SU-DHL-6 (cell line): ENCODE measurements at regions not wholly inside any gene's neighbourhood (a gene's known extent, or its start where the extent isn't known, plus 50 kb on each side); places are given as distances from the start of the nearest gene placed in this dataset.

Experiments used
- H2AFZ ChIP-seq: fragments of 200-600 bp; sonication (generic); 2 replicates; pipeline ENCODE4 v1.6.1; 2014; ENCODE audit warnings: low read depth, mild to moderate bottlenecking, moderate library complexity, mixed read lengths, antibody characterized with exemption, low read length; ENCODE audit not compliant: severe bottlenecking
- H3F3A ChIP-seq: fragments of 200-600 bp; shearing (Covaris generic); 2 replicates; pipeline ENCODE4 v1.6.0; 2016; ENCODE audit warnings: antibody characterized with exemption, mild to moderate bottlenecking; ENCODE audit not compliant: insufficient read depth
- H3K27ac ChIP-seq: fragments of 200-600 bp; sonication (generic); 2 replicates; pipeline ENCODE4 v1.5.1; 2016; ENCODE audit warnings: low read depth, mild to moderate bottlenecking, low read length, moderate library complexity, mixed read lengths
- H3K27me3 ChIP-seq: fragments of 200-600 bp; sonication (generic), shearing (Covaris generic); 2 replicates; pipeline ENCODE4 v1.6.0; 2014; ENCODE audit warnings: mild to moderate bottlenecking, low read length
- H3K36me3 ChIP-seq: fragments of 200-600 bp; sonication (generic); 2 replicates; pipeline ENCODE4 v1.6.1; 2014; ENCODE audit warnings: mild to moderate bottlenecking, low read length, mixed read lengths
- H3K4me2 ChIP-seq: fragments of 300-600, 200-600 bp; shearing (Covaris generic), sonication (generic); 2 replicates; pipeline ENCODE4 v1.6.0; 2014; ENCODE audit warnings: low read length, low read depth, mild to moderate bottlenecking; ENCODE audit not compliant: poor library complexity, severe bottlenecking
- H3K4me3 ChIP-seq: fragments of 200-600 bp; sonication (generic); 2 replicates; pipeline ENCODE4 v1.5.1; 2014; ENCODE audit warnings: antibody characterized with exemption, low read length, mild to moderate bottlenecking, mixed read lengths; ENCODE audit not compliant: insufficient read depth, poor library complexity, severe bottlenecking
- H3K79me2 ChIP-seq: fragments of 200-600 bp; sonication (generic); 2 replicates; pipeline ENCODE4 v1.6.1; 2014; ENCODE audit warnings: mild to moderate bottlenecking, low read length, moderate library complexity; ENCODE audit not compliant: insufficient read depth
- H3K9ac ChIP-seq: fragments of 200-600 bp; sonication (generic); 2 replicates; pipeline ENCODE4 v1.7.0; 2014; ENCODE audit warnings: mild to moderate bottlenecking, low read length
- H3K9me2 ChIP-seq: fragments of 200-600 bp; sonication (generic); replicated peaks from 2 replicates; pipeline ENCODE4 v1.6.1; 2014; ENCODE audit warnings: low read length; ENCODE audit not compliant: insufficient read depth
- H3K9me3 ChIP-seq: fragments of 200-600 bp; sonication (generic); 2 replicates; pipeline ENCODE4 v1.6.1; 2014; ENCODE audit warnings: low read length, mixed read lengths; ENCODE audit not compliant: insufficient read depth
- H4K20me1 ChIP-seq: fragments of 200-600 bp; sonication (generic); 2 replicates; pipeline ENCODE4 v1.6.1; 2014; ENCODE audit warnings: low read depth, mild to moderate bottlenecking, antibody characterized with exemption, low read length, moderate library complexity, mixed read lengths
- CTCF ChIP-seq: fragments of 200-600 bp; sonication (generic); IDR thresholded peaks from one replicate; pipeline ENCODE4 v1.5.1; 2017; ENCODE audit warnings: antibody characterized with exemption, mild to moderate bottlenecking, low read length, moderate library complexity; ENCODE audit not compliant: insufficient read depth, poor library complexity, severe bottlenecking
- EZH2phosphoT487 ChIP-seq: fragments of 200-600 bp; sonication (generic), shearing (Covaris generic); conservative IDR thresholded peaks from 2 replicates; pipeline ENCODE4 v1.6.1; 2018; ENCODE audit warnings: mild to moderate bottlenecking, antibody characterized with exemption, low read length, moderate library complexity, mixed read lengths

- H3K27me3 ChIP-seq, result no peaks in the 10 kb centered on the region
- no peak overlapping the region for H3K27ac ChIP-seq
- no peaks in the 10 kb centered on the region for H3K36me3 ChIP-seq
- H3K4me3 ChIP-seq, result no peak overlapping the region
- no peak overlapping the region for H3K9ac ChIP-seq
- no peak overlapping the region for H2AFZ ChIP-seq
- TF ChIP-seq CTCF, result no peak
- H3F3A ChIP-seq, result no peaks in the 10 kb centered on the region
- no peaks in the 10 kb centered on the region for H3K9me3 ChIP-seq
- H3K4me2 ChIP-seq, result no peak overlapping the region
- no peaks in the 10 kb centered on the region for H3K9me2 ChIP-seq
- no peaks in the 10 kb centered on the region for H4K20me1 ChIP-seq
- H3K79me2 ChIP-seq, result no peaks in the 10 kb centered on the region
These were observed 541.4 kb downstream of the TCERG1L start for GRCh38 chr10:130770018-130770630.

- Histone ChIP-seq H3K79me2 (no peaks in the 10 kb centered on the region), H2AFZ (no peak overlapping the region), H3K27me3 (no peaks in the 10 kb centered on the region), H3K4me3 (no peak overlapping the region), H3K27ac (no peak overlapping the region), H3K9ac (no peak overlapping the region), H3K9me2 (no peaks in the 10 kb centered on the region), H3K9me3 (no peaks in the 10 kb centered on the region), H3F3A (no peaks in the 10 kb centered on the region), H3K36me3 (no peaks in the 10 kb centered on the region), H4K20me1 (no peaks in the 10 kb centered on the region), H3K4me2 (no peak overlapping the region)
- TF ChIP-seq CTCF, result no peak
- TF ChIP-seq EZH2phosphoT487, result no peak
These were observed 540.0 kb downstream of the TCERG1L start for GRCh38 chr10:130771491-130771946.

GRCh38 chr10:130772056-130772455 is 539.5 kb downstream of the TCERG1L start:
- Histone ChIP-seq H3K4me3 (no peak overlapping the region), H3K36me3 (no peaks in the 10 kb centered on the region), H4K20me1 (no peaks in the 10 kb centered on the region), H3K9me3 (no peaks in the 10 kb centered on the region), H2AFZ (no peak overlapping the region), H3K27me3 (no peaks in the 10 kb centered on the region), H3K27ac (no peak overlapping the region), H3K4me2 (no peak overlapping the region), H3K79me2 (no peaks in the 10 kb centered on the region), H3K9ac (no peak overlapping the region), H3K9me2 (no peaks in the 10 kb centered on the region), H3F3A (no peaks in the 10 kb centered on the region)
- TF ChIP-seq EZH2phosphoT487, result no peak
- no peak for TF ChIP-seq CTCF
